Activated CD8-positive, alpha-beta T cell treated with anti-CD3 and anti-CD28 coated beads for 36 hours (primary cell): ENCODE measurements at regions not wholly inside any gene's neighbourhood (a gene's known extent, or its start where the extent isn't known, plus 50 kb on each side); places are given as distances from the start of the nearest gene placed in this dataset.

Experiments
- ATAC-seq: fragments of 200-7000 bp; cut with Tn5 transposase; one replicate; pipeline ENCODE4 v1.10.0; 2021; ENCODE audit warnings: mild to moderate bottlenecking, moderate library complexity
- CTCF ChIA-PET: fragments of 350-600 bp; sonication (Branson Sonifier 250); formaldehyde crosslinking; loops from one replicate; lab custom pipeline; 2021; ENCODE audit warnings: antibody characterized with exemption; lab: Charles Lee
- POLR2A ChIA-PET: fragments of 350-600 bp; sonication (Branson Sonifier 250); formaldehyde crosslinking; loops from one replicate; lab custom pipeline; 2021; ENCODE audit warnings: antibody characterized with exemption; lab: Charles Lee
- DNase-seq: peaks from one replicate; pipeline ENCODE4 v3.0.0-alpha.2; 2020
- H3K27ac Mint-ChIP-seq: one replicate; pipeline ENCODE4 v1.8.0; 2021; ENCODE audit warnings: mild to moderate bottlenecking, mixed read lengths
- H3K27me3 Mint-ChIP-seq: one replicate; pipeline ENCODE4 v1.8.0; 2021; ENCODE audit warnings: mixed read lengths
- H3K36me3 Mint-ChIP-seq: one replicate; pipeline ENCODE4 v1.8.0; 2021; ENCODE audit warnings: low read depth, mixed read lengths
- H3K4me1 Mint-ChIP-seq: one replicate; pipeline ENCODE4 v1.8.0; 2021; ENCODE audit warnings: low read depth, mixed read lengths
- H3K4me3 Mint-ChIP-seq: one replicate; pipeline ENCODE4 v1.8.0; 2021; ENCODE audit warnings: mild to moderate bottlenecking, moderate library complexity, mixed read lengths
- H3K9me3 Mint-ChIP-seq: one replicate; pipeline ENCODE4 v1.8.0; 2021; ENCODE audit warnings: mixed read lengths
- CTCF ChIP-seq: fragments of 200-600 bp; IDR thresholded peaks from one replicate; pipeline ENCODE4 v1.8.0; 2022; ENCODE audit warnings: antibody characterized with exemption, mild to moderate bottlenecking
- intact Hi-C: fragments of 100-400 bp; cut with micrococcal nuclease; formaldehyde crosslinking; loops from one replicate; pipeline ENCODE4 v1.10.0; 2022

DNA sequence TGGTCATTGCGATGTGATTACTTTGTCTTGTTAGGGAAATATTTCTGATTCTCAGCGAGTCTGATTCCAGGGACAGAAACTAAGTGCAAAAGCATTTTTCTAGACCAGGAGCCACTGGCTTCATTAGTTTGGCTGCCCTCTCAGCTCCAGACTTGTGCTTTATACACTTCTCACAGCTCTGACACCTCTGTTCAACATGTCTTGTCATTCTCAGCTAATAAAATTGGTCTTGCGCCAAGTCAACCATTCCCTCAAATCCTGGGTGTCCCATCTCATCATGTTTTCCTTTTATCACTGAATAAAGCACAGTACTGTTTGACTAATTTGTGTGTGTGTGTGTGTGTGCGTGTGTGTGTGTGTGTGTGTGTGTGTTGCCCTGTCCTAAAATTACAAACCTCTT is 215.5 kb upstream of the EPHA4 start:
- TF ChIP-seq CTCF = no peak
- Mint-ChIP-seq H3K27me3 (no peaks in the 10 kb centered on the region), H3K36me3 (no peaks in the 10 kb centered on the region), H3K4me3 (no peak overlapping the region), H3K4me1 (no peaks in the 10 kb centered on the region), H3K27ac (no peak overlapping the region), H3K9me3 (no peaks in the 10 kb centered on the region)
- CTCF ChIA-PET = no interaction called here
- DNase-seq (no peak), ATAC-seq (no peak)
- intact Hi-C loops = no loop called here
- POLR2A ChIA-PET = no interaction called here

GRCh38 chr2:221786297-221786926 is 214.3 kb upstream of the EPHA4 start:
- Mint-ChIP-seq H3K27ac (no peak overlapping the region), H3K27me3 (no peaks in the 10 kb centered on the region), H3K4me3 (no peak overlapping the region), H3K4me1 (no peaks in the 10 kb centered on the region), H3K9me3 (no peaks in the 10 kb centered on the region), H3K36me3 (no peaks in the 10 kb centered on the region)
- ATAC-seq (no peak), DNase-seq (no peak)
- intact Hi-C loops = no loop called here
- no peak for TF ChIP-seq CTCF
- CTCF ChIA-PET = no interaction called here
- POLR2A ChIA-PET = no interaction called here

DNA sequence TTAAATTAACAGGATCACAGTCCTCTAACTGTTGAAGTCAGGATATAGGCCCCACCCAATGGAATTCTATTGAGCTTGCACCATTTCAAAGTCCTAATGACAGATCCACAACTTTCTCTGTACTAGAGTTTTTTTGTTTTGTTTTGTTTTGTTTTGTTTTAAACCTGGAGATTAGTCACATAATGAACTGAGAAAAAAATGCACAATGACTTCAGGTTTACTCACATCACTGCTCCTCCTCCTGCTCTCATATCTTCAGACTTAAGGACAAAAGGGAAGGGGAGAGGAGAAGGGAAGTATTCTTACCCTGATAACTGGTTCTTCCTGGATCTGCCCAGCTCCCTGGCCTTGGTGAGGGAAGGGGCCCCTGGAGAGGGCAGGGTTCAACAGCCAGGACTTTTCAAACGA is 208.2 kb upstream of the EPHA4 start:
- no peak overlapping the region for H3K27ac Mint-ChIP-seq
- H3K9me3 Mint-ChIP-seq = no peaks in the 10 kb centered on the region
- DNase-seq = no peak
- ChIA-PET POLR2A (no interaction called here), CTCF (no interaction called here)
- no peak overlapping the region for H3K4me3 Mint-ChIP-seq
- H3K36me3 Mint-ChIP-seq = no peaks in the 10 kb centered on the region
- intact Hi-C loops = no loop called here
- ATAC-seq = no peak
- no peaks in the 10 kb centered on the region for H3K4me1 Mint-ChIP-seq
- no peaks in the 10 kb centered on the region for H3K27me3 Mint-ChIP-seq
- TF ChIP-seq CTCF = no peak

GRCh38 chr2:221779614-221780067 is 207.5 kb upstream of the EPHA4 start:
- Mint-ChIP-seq H3K27me3 (no peaks in the 10 kb centered on the region), H3K4me1 (no peaks in the 10 kb centered on the region), H3K9me3 (no peaks in the 10 kb centered on the region), H3K27ac (no peak overlapping the region), H3K36me3 (no peaks in the 10 kb centered on the region), H3K4me3 (no peak overlapping the region)
- ChIA-PET CTCF (no interaction called here), POLR2A (no interaction called here)
- no peak for TF ChIP-seq CTCF
- ATAC-seq (no peak), DNase-seq (no peak)
- intact Hi-C loops = no loop called here

DNA sequence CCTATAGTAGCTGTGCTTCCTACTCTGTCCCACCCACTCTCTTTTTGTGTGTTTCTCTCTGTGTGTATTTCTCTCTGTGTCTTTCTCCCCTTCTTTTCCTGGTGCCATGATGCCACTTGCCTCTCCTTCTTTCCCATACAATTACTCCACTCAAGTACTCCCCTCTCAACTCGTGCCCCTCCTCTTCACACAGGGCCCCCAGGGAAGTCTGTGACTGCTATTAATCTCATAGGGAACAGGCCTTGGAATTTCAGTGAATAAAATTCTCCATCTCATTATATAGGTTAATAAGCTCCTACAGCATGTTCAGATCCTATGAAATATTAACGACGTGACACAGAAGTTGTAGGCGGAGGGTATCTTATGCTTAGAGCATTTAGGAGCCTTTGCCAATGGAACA is 205.9 kb upstream of the EPHA4 start:
- intact Hi-C loops = no loop called here
- CTCF ChIA-PET = no interaction called here
- Mint-ChIP-seq H3K36me3 (no peaks in the 10 kb centered on the region), H3K4me1 (no peaks in the 10 kb centered on the region), H3K4me3 (no peak overlapping the region), H3K9me3 (no peaks in the 10 kb centered on the region), H3K27me3 (no peaks in the 10 kb centered on the region), H3K27ac (no peak overlapping the region)
- DNase-seq = no peak
- no peak for TF ChIP-seq CTCF
- no peak for ATAC-seq
- POLR2A ChIA-PET = interaction anchor here (0.5 kb wide), 1 partner anchor 488 kb away, joined by 3 read pairs; no protein-coding TSS in a partner anchor
